ENCODE measurements at regions not wholly inside any gene's neighbourhood (a gene's known extent, or its start where the extent isn't known, plus 50 kb on each side); places are given as distances from the start of the nearest gene placed in this dataset.

DNA sequence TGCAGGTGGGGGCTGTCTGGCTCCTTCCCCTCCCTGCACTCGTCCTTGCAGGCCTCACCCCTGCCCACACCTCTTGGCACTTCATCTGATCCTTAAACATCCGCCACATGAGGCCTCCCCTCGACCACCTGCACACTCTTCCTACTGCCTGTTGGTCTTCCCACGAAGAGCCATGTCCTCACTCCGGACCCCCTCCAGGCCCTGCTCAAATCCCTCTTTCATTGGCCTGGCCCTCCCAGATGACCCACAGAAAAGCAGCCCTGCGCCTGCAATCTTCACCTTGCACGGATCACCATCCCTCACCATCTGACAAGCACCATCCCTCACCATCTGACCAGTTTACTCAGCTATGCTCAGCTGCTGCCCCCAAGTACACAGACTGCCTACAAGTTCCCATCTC is 193.6 kb downstream of the BCL11B start:
- TF ChIP-seq, protein P1, sequence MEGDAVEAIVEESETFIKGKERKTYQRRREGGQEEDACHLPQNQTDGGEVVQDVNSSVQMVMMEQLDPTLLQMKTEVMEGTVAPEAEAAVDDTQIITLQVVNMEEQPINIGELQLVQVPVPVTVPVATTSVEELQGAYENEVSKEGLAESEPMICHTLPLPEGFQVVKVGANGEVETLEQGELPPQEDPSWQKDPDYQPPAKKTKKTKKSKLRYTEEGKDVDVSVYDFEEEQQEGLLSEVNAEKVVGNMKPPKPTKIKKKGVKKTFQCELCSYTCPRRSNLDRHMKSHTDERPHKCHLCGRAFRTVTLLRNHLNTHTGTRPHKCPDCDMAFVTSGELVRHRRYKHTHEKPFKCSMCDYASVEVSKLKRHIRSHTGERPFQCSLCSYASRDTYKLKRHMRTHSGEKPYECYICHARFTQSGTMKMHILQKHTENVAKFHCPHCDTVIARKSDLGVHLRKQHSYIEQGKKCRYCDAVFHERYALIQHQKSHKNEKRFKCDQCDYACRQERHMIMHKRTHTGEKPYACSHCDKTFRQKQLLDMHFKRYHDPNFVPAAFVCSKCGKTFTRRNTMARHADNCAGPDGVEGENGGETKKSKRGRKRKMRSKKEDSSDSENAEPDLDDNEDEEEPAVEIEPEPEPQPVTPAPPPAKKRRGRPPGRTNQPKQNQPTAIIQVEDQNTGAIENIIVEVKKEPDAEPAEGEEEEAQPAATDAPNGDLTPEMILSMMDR (IDR thresholded peaks at IDR 0.05; ENCODE audit: poor library complexity) = no peak
- no peak for TF ChIP-seq EZH2phosphoT487 (IDR thresholded peaks at IDR 0.05; ENCODE audit: low read depth, severe bottlenecking, unreplicated experiment)
